ENCODE measurements at regions not wholly inside any gene's neighbourhood (a gene's known extent, or its start where the extent isn't known, plus 50 kb on each side); places are given as distances from the start of the nearest gene placed in this dataset.

GRCh38 chr13:29978211-29978610 is 127.8 kb upstream of the UBL3 start:
- Histone ChIP-seq H2AFZ (ENCODE audit: low read depth, low read length) (no peak overlapping the region), H3K4me3 (replicated peaks in 1 of 3; ENCODE audit: insufficient read depth in 1 of 3, low read depth in 1 of 3, low read length in 3 of 3) (no peak overlapping the region), H3K9me1 (replicated peaks; ENCODE audit: control insufficient read depth, extremely low read depth, insufficient read depth, low read length) (no peaks in the 10 kb centered on the region), H3K9ac (replicated peaks; ENCODE audit: extremely low read depth, insufficient read depth, low read length) (no peak overlapping the region), H3K79me2 (ENCODE audit: control insufficient read depth, insufficient read depth, low read length) (no peaks in the 10 kb centered on the region), H3K27ac (ENCODE audit: insufficient read depth, low read depth, low read length) (no peak overlapping the region), H4K20me1 (replicated peaks; ENCODE audit: control insufficient read depth, extremely low read depth, insufficient read depth, low read length) (no peaks in the 10 kb centered on the region), H3K4me1 (ENCODE audit: control insufficient read depth, extremely low read depth, insufficient read depth, low read length) (no peaks in the 10 kb centered on the region), H3K9me3 (replicated peaks; ENCODE audit: control insufficient read depth, insufficient read depth, low read length) (no peaks in the 10 kb centered on the region), H3K27me3 (ENCODE audit: control insufficient read depth in 2 of 2, insufficient read depth in 2 of 2, low read length in 2 of 2) (no peaks in the 10 kb centered on the region), H3K4me2 (ENCODE audit: insufficient read depth, low read length) (no peak overlapping the region), H3K36me3 (ENCODE audit: control insufficient read depth in 2 of 2, extremely low read depth in 1 of 2, insufficient read depth in 2 of 2, low read length in 2 of 2) (no peaks in the 10 kb centered on the region)
- ChIA-PET CTCF (no interaction called here), POLR2A (no interaction called here)
- no peak for FAIRE-seq
- no peak for TF ChIP-seq MYC (IDR thresholded peaks at IDR 0.05; ENCODE audit: low read depth, low read length)
- TF ChIP-seq, protein P1, sequence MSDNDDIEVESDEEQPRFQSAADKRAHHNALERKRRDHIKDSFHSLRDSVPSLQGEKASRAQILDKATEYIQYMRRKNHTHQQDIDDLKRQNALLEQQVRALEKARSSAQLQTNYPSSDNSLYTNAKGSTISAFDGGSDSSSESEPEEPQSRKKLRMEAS (IDR thresholded peaks at IDR 0.05; ENCODE audit: insufficient read depth, insufficient read length): no peak
- no peak for TF ChIP-seq GATA2 (IDR thresholded peaks at IDR 0.05; ENCODE audit: insufficient read depth, insufficient read length, low read depth, low read length)
- TF ChIP-seq EZH2 (IDR thresholded peaks at IDR 0.05; ENCODE audit: borderline replicate concordance, low read depth, low read length, severe bottlenecking): no peak
- TF ChIP-seq POLR2AphosphoS5 (IDR thresholded peaks at IDR 0.05; ENCODE audit: insufficient read depth, low read depth, low read length): no peak
- TF ChIP-seq POLR2A (IDR thresholded peaks at IDR 0.05; ENCODE audit: low read depth, low read length): no peak
- TF ChIP-seq, protein P2, sequence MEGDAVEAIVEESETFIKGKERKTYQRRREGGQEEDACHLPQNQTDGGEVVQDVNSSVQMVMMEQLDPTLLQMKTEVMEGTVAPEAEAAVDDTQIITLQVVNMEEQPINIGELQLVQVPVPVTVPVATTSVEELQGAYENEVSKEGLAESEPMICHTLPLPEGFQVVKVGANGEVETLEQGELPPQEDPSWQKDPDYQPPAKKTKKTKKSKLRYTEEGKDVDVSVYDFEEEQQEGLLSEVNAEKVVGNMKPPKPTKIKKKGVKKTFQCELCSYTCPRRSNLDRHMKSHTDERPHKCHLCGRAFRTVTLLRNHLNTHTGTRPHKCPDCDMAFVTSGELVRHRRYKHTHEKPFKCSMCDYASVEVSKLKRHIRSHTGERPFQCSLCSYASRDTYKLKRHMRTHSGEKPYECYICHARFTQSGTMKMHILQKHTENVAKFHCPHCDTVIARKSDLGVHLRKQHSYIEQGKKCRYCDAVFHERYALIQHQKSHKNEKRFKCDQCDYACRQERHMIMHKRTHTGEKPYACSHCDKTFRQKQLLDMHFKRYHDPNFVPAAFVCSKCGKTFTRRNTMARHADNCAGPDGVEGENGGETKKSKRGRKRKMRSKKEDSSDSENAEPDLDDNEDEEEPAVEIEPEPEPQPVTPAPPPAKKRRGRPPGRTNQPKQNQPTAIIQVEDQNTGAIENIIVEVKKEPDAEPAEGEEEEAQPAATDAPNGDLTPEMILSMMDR (IDR thresholded peaks at IDR 0.05; ENCODE audit: extremely low read depth in 1 of 2, insufficient read depth in 1 of 2, low read depth in 1 of 2, low read length in 2 of 2): no peak
- no peak for TF ChIP-seq JUN (IDR thresholded peaks at IDR 0.05; ENCODE audit: borderline replicate concordance, insufficient read depth, insufficient read length, low read depth)
- no peak for TF ChIP-seq FOS (IDR thresholded peaks at IDR 0.05; ENCODE audit: borderline replicate concordance, insufficient read depth, low read length)
- DNase-seq (ENCODE audit: low read depth, low spot score): no peak
- BruUV-seq (replicated peaks): no TSS peak
- dilution Hi-C loops (cut with MboI; ENCODE audit: extremely low pct_ligation_motif_present, low sequenced_read_pairs): no loop called here
- intact Hi-C loops (cut with micrococcal nuclease): no loop called here
